ENCODE measurements at regions not wholly inside any gene's neighbourhood (a gene's known extent, or its start where the extent isn't known, plus 50 kb on each side); places are given as distances from the start of the nearest gene placed in this dataset.

- TF ChIP-seq POLR2A (IDR thresholded peaks at IDR 0.05) (no peak), CTCF (IDR thresholded peaks at IDR 0.05) (no peak)
- intact Hi-C loops (cut with DNase I) = no loop called here
- no peak overlapping the region for H3K4me3 ChIP-seq
- H3K36me3 ChIP-seq = no peaks in the 10 kb centered on the region
- no peak overlapping the region for H3K27ac ChIP-seq
- H3K9me3 ChIP-seq = peaks cover 0 to 2% (median 0%) of the 10 kb centered on the region in 12 donors
- DNase-seq (no peak), ATAC-seq (no peak)
- peaks cover 0 to 4% (median 0%) of the 10 kb centered on the region in 12 donors for H3K4me1 ChIP-seq
- 74 to 81% (median 77%) methylated on average over 1 of the region's 1 CpG for WGBS, 4 donors
- H3K27me3 ChIP-seq = peaks cover 0 to 9% (median 0%) of the 10 kb centered on the region in 9 donors
Measured at GRCh38 chr7:67455508-67455907, 458.9 kb downstream of the TYW1 start.

DNA sequence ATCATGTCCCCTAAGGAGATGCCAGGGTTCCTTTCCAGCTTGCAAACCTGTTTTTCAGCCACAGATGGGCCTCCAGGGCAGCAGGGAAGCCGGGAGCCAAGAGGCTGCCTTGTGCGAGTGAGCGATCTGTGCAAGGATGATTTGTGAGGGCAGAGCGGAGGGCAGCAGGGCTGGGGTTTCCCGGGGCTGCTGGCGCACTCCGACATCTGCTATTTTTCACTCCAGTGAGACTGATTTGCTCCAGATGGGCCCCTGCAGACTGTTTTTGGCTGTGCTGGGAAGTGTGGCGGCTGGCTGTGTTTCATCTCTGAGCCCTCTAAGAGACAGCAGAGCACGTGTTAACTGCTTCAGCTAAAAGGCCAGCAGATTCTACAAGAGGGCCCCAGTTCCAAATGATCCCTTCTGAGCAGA lies 466.2 kb downstream of the TYW1 start:
- peaks cover 0 to 14% (median 3%) of the 10 kb centered on the region in 12 donors for H3K9me3 ChIP-seq
- TF ChIP-seq POLR2A (IDR thresholded peaks at IDR 0.05) = no peak
- no peak for TF ChIP-seq CTCF (IDR thresholded peaks at IDR 0.05)
- ATAC-seq = peak in 2 of 4 donors; percentile 34 to 44
- intact Hi-C loops (cut with DNase I) = no loop called here
- H3K27me3 ChIP-seq = peaks cover 0 to 9% (median 0%) of the 10 kb centered on the region in 9 donors
- no peaks in the 10 kb centered on the region for H3K36me3 ChIP-seq
- H3K27ac ChIP-seq = peak overlapping the region in 1 of 12 donors; percentile 44
- H3K4me1 ChIP-seq = peaks cover 0 to 8% (median 0%) of the 10 kb centered on the region in 12 donors
- peak in 2 of 5 donors; percentile 7 to 24 for DNase-seq
- WGBS, 4 donors = 24 to 43% (median 34%) methylated on average over 7 to 9 of the region's 9 CpGs
- no peak overlapping the region for H3K4me3 ChIP-seq

DNA sequence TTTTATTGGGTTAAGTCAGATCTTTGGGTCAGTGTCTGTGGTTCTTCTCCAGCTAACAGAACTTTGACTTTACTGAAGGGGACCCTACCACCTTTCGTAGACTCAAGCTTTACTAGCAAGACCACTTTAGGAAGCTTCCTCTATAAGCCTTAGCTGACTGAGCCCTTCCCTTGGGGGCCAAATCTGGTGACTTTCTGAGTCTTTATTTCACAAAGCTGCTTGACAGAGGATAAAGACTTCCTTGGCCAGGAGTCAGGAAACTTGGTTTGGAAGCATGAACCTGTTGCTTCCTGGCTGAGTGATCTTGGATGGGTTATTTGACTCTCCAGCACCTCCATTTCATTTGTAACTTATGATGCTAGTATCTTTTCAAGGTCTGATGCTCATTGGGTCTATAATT lies 466.7 kb downstream of the TYW1 start:
- Histone ChIP-seq H3K36me3 (no peaks in the 10 kb centered on the region), H3K4me3 (no peak overlapping the region), H3K27me3 (peaks cover 0 to 8% (median 0%) of the 10 kb centered on the region in 9 donors), H3K27ac (peak overlapping the region in 1 of 12 donors; percentile 44), H3K4me1 (peaks cover 0 to 8% (median 0%) of the 10 kb centered on the region in 12 donors), H3K9me3 (peaks cover 0 to 14% (median 3%) of the 10 kb centered on the region in 12 donors)
- intact Hi-C loops (cut with DNase I) = no loop called here
- TF ChIP-seq POLR2A (IDR thresholded peaks at IDR 0.05) (no peak), CTCF (IDR thresholded peaks at IDR 0.05) (no peak)
- WGBS, 4 donors = 90 to 95% (median 94%) methylated on average over 1 of the region's 1 CpG
- ATAC-seq = no peak
- DNase-seq = no peak

DNA sequence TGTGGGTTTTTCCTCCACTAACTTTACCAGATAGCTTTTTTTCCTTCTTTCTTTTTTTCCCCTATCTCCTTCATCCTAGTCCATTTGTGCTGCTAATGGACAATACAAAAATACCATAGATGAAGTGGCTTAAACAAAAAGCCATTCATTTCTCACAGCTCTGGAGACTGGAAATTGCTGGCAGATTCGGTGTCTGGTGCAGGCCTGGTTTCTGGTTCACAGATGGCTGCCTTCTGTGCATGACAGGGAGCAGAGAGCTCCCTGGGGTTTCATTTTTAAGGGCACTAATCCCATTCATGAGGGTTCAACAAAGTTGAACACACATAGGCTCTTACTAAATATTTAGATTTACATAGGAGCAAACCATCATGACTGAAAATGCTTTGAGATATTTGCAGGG lies 467.4 kb downstream of the TYW1 start:
- Histone ChIP-seq H3K36me3 (no peaks in the 10 kb centered on the region), H3K4me3 (no peak overlapping the region), H3K9me3 (peaks cover 0 to 14% (median 3%) of the 10 kb centered on the region in 12 donors), H3K27ac (no peak overlapping the region), H3K27me3 (peaks cover 0 to 1% (median 0%) of the 10 kb centered on the region in 9 donors), H3K4me1 (peaks cover 0 to 8% (median 0%) of the 10 kb centered on the region in 12 donors)
- TF ChIP-seq POLR2A (IDR thresholded peaks at IDR 0.05) (no peak), CTCF (IDR thresholded peaks at IDR 0.05) (no peak)
- WGBS, 4 donors = 72 to 83% (median 77%) methylated on average over 1 of the region's 1 CpG
- no peak for ATAC-seq
- no peak for DNase-seq
- intact Hi-C loops (cut with DNase I) = no loop called here
